HCT116 (cell line): ENCODE measurements at regions not wholly inside any gene's neighbourhood (a gene's known extent, or its start where the extent isn't known, plus 50 kb on each side); places are given as distances from the start of the nearest gene placed in this dataset.
A peak's percentile ranks its signal among the peaks of the same experiment; 100 is the strongest.

ENCODE experiments used
- ATAC-seq: fragments of 200-7000 bp; cut with Tn5 transposase; 2 replicates; pipeline ENCODE4 v1.9.1; 2020; ENCODE audit warnings: mild to moderate bottlenecking, moderate library complexity
- BruUV-seq: library from RNA; stranded (reverse); fragments of 400-500 nt; replicated peaks from 2 replicates; lab custom pipeline; 2021; lab: Mats Ljungman, UMichigan
- CTCF ChIA-PET: fragments of 300-600 bp; sonication (Branson Sonifier 250); formaldehyde crosslinking; loops from one replicate; lab custom pipeline; 2021; ENCODE audit warnings: antibody characterized with exemption; lab: Charles Lee
- POLR2A ChIA-PET: fragments of 300-600, 350-600 bp; sonication (Branson Sonifier 250); formaldehyde crosslinking; loops from one replicate; lab custom pipeline; 2021; ENCODE audit warnings: antibody characterized with exemption; lab: Charles Lee
- RAD21 ChIA-PET, 2 experiments: fragments of 300-600 bp; sonication (Branson Sonifier 250); formaldehyde crosslinking; loops; one replicate each; lab custom pipeline; 2023; ENCODE audit warnings: low total read pairs in 2 of 2; ENCODE audit not compliant: uncharacterized antibody in 2 of 2, unreplicated experiment in 2 of 2, low non-redundant PET in 1 of 2; lab: Charles Lee
- DNase-seq: peaks from one replicate; pipeline ENCODE4 v3.0.0-alpha.2; 2010; ENCODE audit warnings: low read depth, low spot score
- H2AFZ ChIP-seq: fragments of 200-600 bp; shearing (Covaris generic), sonication (generic); 2 replicates; pipeline ENCODE4 v1.6.1; 2017; ENCODE audit warnings: low read depth, mixed run types, mixed read lengths, antibody characterized with exemption, low read length; ENCODE audit not compliant: poor library complexity, severe bottlenecking
- H3K27ac ChIP-seq: 2 replicates; pipeline ENCODE4 v1.5.1; 2012; ENCODE audit warnings: low read depth, low read length
- H3K27me3 ChIP-seq: fragments of 200-600 bp; sonication (generic); 2 replicates; pipeline ENCODE4 v1.6.1; 2016; ENCODE audit warnings: mixed run types, low read length, mixed read lengths; ENCODE audit not compliant: insufficient read depth
- H3K36me3 ChIP-seq, 2 experiments: fragments of 200-500 bp in 1 of 2; fragments of 200-600 bp in 1 of 2; sonication (Bioruptor generic) in 1 of 2; sonication (generic) in 1 of 2; 2 replicates each; pipeline versions ENCODE4 v1.5.1 to v1.6.1; 2014 to 2016; ENCODE audit warnings: low read length in 2 of 2, inconsistent platforms in 1 of 2, mixed read lengths in 1 of 2, mixed run types in 1 of 2; ENCODE audit not compliant: insufficient read depth in 2 of 2, control insufficient read depth in 1 of 2
- H3K4me1 ChIP-seq, 2 experiments: fragments of 200-600 bp in 1 of 2; sonication (generic) in 1 of 2; 2 replicates each; pipeline versions ENCODE4 v1.5.1 to v1.6.1; 2012 to 2017; ENCODE audit warnings: low read length in 2 of 2, inconsistent platforms in 1 of 2, mild to moderate bottlenecking in 1 of 2, mixed read lengths in 1 of 2, mixed run types in 1 of 2, moderate library complexity in 1 of 2; ENCODE audit not compliant: insufficient read depth in 2 of 2, control insufficient read depth in 1 of 2
- H3K4me2 ChIP-seq: fragments of 200-600 bp; sonication (generic); 2 replicates; pipeline ENCODE4 v1.6.1; 2017; ENCODE audit warnings: mixed run types, low read length, mixed read lengths
- H3K4me3 ChIP-seq, 2 experiments: fragments of 200-600 bp in 1 of 2; sonication (generic) in 1 of 2; replicated peaks in 1 of 2; 2 replicates each; pipeline ENCODE4 v1.5.1; 2011 to 2016; ENCODE audit warnings: low read length in 2 of 2, control low read depth in 1 of 2, low read depth in 1 of 2, mild to moderate bottlenecking in 1 of 2, mixed read lengths in 1 of 2, mixed run types in 1 of 2
- H3K79me2 ChIP-seq: fragments of 200-600 bp; sonication (generic); 2 replicates; pipeline ENCODE4 v1.6.1; 2017; ENCODE audit warnings: mild to moderate bottlenecking, mixed run types, low read length, moderate library complexity, mixed read lengths; ENCODE audit not compliant: insufficient read depth
- H3K9ac ChIP-seq: fragments of 200-600 bp; sonication (generic); 2 replicates; pipeline ENCODE4 v1.6.1; 2016; ENCODE audit warnings: low read length, mixed read lengths
- H3K9me2 ChIP-seq: fragments of 200-600 bp; sonication (generic), shearing (Covaris generic); 2 replicates; pipeline ENCODE4 v1.6.1; 2017; ENCODE audit warnings: mixed run types, mild to moderate bottlenecking, moderate library complexity; ENCODE audit not compliant: insufficient read depth
- H3K9me3 ChIP-seq, 2 experiments: fragments of 200-500 bp in 1 of 2; fragments of 200-600 bp in 1 of 2; sonication (Bioruptor generic) in 1 of 2; sonication (generic) in 1 of 2; 2 replicates each; pipeline ENCODE4 v1.6.1; 2014 to 2017; ENCODE audit warnings: low read length in 2 of 2, mixed read lengths in 2 of 2, inconsistent platforms in 1 of 2, low read depth in 1 of 2, mild to moderate bottlenecking in 1 of 2, mixed run types in 1 of 2, moderate library complexity in 1 of 2; ENCODE audit not compliant: control insufficient read depth in 1 of 2, insufficient read depth in 1 of 2
- H4K20me1 ChIP-seq: fragments of 200-600 bp; sonication (generic), shearing (Covaris generic); 2 replicates; pipeline ENCODE4 v1.6.1; 2017; ENCODE audit warnings: mixed run types, mild to moderate bottlenecking, moderate library complexity; ENCODE audit not compliant: insufficient read depth
- CBX3 ChIP-seq: IDR thresholded peaks from 2 replicates; pipeline ENCODE4 v1.6.1; 2012; ENCODE audit warnings: low read depth
- EGR1 ChIP-seq: IDR thresholded peaks from 2 replicates; pipeline ENCODE4 v1.6.1; 2012; ENCODE audit warnings: low read depth
- EZH2phosphoT487 ChIP-seq: fragments of 200-600 bp; IDR thresholded peaks from 2 replicates; pipeline ENCODE4 v1.6.1; 2018; ENCODE audit warnings: antibody characterized with exemption, borderline replicate concordance
- FOSL1 ChIP-seq: IDR thresholded peaks from 2 replicates; pipeline ENCODE4 v1.6.1; 2012; ENCODE audit warnings: low read depth
- RAD21 ChIP-seq: IDR thresholded peaks from 2 replicates; pipeline ENCODE4 v1.6.1; 2012; ENCODE audit warnings: low read depth, mild to moderate bottlenecking
- YY1 ChIP-seq: IDR thresholded peaks from 2 replicates; pipeline ENCODE4 v1.6.1; 2011; ENCODE audit warnings: low read length, low read depth, moderate library complexity, mild to moderate bottlenecking; ENCODE audit not compliant: insufficient replicate concordance; ENCODE audit errors: extremely low read depth
- intact Hi-C: fragments of 100-400 bp; cut with micrococcal nuclease; formaldehyde crosslinking; loops from 2 replicates; pipeline ENCODE4 v1.10.0; 2022
- TF ChIP-seq, protein P1 (sequence below), 3 experiments: fragments of 200-600 bp in 1 of 3; sonication (generic) in 1 of 3; IDR thresholded peaks in 2 of 3; conservative IDR thresholded peaks in 1 of 3; 2 replicates each; pipeline ENCODE4 v1.5.1; 2012 to 2017; ENCODE audit warnings: low read depth in 2 of 3, low read length in 2 of 3, antibody characterized with exemption in 1 of 3, borderline replicate concordance in 1 of 3, control low read depth in 1 of 3, mild to moderate bottlenecking in 1 of 3, mixed read lengths in 1 of 3, mixed run types in 1 of 3, moderate library complexity in 1 of 3; ENCODE audit not compliant: insufficient read depth in 1 of 3

DNA sequence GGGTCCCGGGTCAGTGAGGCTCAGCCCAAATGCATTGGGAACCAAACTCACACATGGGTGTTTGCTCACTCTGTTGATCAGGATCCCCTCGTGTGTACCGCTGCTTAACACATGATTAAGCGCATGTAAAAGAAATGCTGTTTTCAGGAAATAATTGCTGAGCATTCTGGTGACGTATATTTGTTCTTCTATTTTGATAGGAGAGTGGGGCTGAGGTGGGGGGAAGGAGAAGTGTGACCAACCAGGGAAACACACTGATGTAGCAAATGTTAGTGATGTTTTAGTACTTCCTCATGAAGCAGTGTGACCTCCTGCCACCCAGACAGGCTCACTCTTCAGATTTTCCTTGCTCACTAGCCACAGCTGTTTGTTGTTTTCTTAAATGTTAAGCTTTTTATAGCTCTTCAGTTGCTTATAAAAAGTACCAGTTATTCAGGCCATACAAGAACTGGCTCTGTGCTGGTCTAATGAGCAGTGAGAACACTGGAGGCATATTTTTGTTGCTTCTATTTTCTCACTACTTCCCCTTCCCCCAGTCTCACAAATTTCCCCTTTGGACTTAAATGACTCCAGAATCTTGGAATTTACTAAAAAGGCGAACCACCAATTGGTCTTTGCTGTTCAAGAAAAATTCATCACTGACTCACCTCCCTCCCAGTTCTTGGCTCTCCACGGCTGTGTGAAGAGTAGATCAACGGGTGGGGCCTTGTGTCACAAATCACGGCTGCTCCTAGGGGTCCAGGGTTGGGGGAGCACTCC lies 79.2 kb upstream of the BACH2 start:
- Histone ChIP-seq H3K9ac (no peak overlapping the region), H3K9me3 (no peaks in the 10 kb centered on the region), H3K4me1 (peaks cover 0 to 8% of the 10 kb centered on the region in 2 experiments; a peak in 2 of 4 replicates), H3K27me3 (no peaks in the 10 kb centered on the region), H2AFZ (no peak overlapping the region), H3K4me2 (0 out of 2 replicates have a peak overlapping the region, but pooled peaks have one; percentile 9), H3K79me2 (no peaks in the 10 kb centered on the region), H3K9me2 (no peaks in the 10 kb centered on the region), H4K20me1 (no peaks in the 10 kb centered on the region), H3K4me3 (no peak overlapping the region), H3K36me3 (no peaks in the 10 kb centered on the region), H3K27ac (no peak overlapping the region)
- TF ChIP-seq EZH2phosphoT487 (no peak), FOSL1 (no peak), EGR1 (no peak), CBX3 (no peak), RAD21 (no peak), YY1 (no peak)
- TF ChIP-seq, protein P1, sequence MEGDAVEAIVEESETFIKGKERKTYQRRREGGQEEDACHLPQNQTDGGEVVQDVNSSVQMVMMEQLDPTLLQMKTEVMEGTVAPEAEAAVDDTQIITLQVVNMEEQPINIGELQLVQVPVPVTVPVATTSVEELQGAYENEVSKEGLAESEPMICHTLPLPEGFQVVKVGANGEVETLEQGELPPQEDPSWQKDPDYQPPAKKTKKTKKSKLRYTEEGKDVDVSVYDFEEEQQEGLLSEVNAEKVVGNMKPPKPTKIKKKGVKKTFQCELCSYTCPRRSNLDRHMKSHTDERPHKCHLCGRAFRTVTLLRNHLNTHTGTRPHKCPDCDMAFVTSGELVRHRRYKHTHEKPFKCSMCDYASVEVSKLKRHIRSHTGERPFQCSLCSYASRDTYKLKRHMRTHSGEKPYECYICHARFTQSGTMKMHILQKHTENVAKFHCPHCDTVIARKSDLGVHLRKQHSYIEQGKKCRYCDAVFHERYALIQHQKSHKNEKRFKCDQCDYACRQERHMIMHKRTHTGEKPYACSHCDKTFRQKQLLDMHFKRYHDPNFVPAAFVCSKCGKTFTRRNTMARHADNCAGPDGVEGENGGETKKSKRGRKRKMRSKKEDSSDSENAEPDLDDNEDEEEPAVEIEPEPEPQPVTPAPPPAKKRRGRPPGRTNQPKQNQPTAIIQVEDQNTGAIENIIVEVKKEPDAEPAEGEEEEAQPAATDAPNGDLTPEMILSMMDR (IDR thresholded peaks at IDR 0.05 in 2 of 3, conservative IDR thresholded peaks at IDR 0.05 in 1 of 3; ENCODE audit: borderline replicate concordance in 1 of 3, insufficient read depth in 1 of 3, low read depth in 2 of 3, low read length in 2 of 3): no peak
- BruUV-seq: no TSS peak
- DNase-seq: no peak
- ChIA-PET CTCF (no interaction called here), RAD21 (no interaction called here), POLR2A (no interaction called here)
- no peak for ATAC-seq
- intact Hi-C loops: no loop called here
